ENCODE measurements at regions not wholly inside any gene's neighbourhood (a gene's known extent, or its start where the extent isn't known, plus 50 kb on each side); places are given as distances from the start of the nearest gene placed in this dataset.

DNA sequence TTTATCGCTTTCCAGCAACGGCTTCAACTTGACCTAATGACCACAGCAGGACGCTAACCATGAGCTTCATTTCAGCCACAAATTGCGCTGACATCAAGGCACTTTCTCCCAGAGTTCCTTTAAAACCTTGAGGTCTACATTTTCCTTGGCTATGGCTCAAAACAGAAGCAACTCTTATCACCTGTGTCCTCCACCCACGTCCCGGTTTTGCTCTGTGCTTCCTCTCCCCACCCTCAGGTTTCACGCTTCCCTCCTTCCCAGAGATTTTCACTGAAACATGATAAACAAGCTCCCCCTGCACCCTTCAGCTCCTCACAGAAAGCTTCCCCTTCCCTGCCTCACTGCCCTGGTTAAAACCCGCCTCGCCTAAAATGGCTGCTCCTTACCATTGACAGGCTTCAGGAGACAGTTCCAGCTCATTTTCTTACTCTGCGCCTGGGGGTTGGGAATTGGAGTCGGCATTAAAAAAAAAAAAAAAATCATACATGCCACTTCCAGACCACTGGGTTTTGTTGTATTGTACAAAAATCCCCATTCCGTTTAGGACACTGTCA, 229.5 kb downstream of the UBE3D start:
- ChIA-PET POLR2A (no interaction called here), CTCF (no interaction called here)
- intact Hi-C loops (cut with micrococcal nuclease), result no loop called here
- Mint-ChIP-seq H3K9me3 (ENCODE audit: unreplicated experiment) (peaks cover 7% of the 10 kb centered on the region), H3K27ac (ENCODE audit: low read depth, unreplicated experiment) (no peak overlapping the region), H3K27me3 (ENCODE audit: insufficient read depth, unreplicated experiment) (no peaks in the 10 kb centered on the region), H3K4me1 (ENCODE audit: insufficient read depth, unreplicated experiment) (no peaks in the 10 kb centered on the region), H3K36me3 (ENCODE audit: insufficient read depth, unreplicated experiment) (no peaks in the 10 kb centered on the region), H3K4me3 (ENCODE audit: unreplicated experiment) (no peak overlapping the region)
- TF ChIP-seq, protein P1, sequence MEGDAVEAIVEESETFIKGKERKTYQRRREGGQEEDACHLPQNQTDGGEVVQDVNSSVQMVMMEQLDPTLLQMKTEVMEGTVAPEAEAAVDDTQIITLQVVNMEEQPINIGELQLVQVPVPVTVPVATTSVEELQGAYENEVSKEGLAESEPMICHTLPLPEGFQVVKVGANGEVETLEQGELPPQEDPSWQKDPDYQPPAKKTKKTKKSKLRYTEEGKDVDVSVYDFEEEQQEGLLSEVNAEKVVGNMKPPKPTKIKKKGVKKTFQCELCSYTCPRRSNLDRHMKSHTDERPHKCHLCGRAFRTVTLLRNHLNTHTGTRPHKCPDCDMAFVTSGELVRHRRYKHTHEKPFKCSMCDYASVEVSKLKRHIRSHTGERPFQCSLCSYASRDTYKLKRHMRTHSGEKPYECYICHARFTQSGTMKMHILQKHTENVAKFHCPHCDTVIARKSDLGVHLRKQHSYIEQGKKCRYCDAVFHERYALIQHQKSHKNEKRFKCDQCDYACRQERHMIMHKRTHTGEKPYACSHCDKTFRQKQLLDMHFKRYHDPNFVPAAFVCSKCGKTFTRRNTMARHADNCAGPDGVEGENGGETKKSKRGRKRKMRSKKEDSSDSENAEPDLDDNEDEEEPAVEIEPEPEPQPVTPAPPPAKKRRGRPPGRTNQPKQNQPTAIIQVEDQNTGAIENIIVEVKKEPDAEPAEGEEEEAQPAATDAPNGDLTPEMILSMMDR (IDR thresholded peaks at IDR 0.05; ENCODE audit: unreplicated experiment), result no peak
- DNase-seq (ENCODE audit: unreplicated experiment), result no peak
- BruUV-seq (replicated peaks), result no TSS peak

DNA sequence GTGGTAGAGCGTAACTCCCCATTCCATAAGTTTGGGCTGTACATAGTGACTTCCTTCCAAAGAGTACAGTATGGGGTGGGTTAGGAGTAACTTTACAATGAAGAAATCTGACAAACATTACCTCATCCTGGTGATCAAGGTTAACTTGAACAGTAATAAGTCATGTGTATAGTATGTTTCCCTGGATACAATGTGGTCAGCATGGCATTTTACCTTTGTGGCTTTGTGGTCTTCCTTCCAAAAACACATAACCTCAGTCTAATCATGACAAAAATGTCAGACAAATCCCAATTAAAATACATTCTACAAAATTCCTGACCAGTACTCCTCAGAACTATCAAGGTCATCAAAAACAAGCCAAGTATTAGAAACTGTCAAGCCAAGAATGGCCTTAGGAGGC, 225.1 kb downstream of the UBE3D start:
- no TSS peak for BruUV-seq (replicated peaks)
- H3K27me3 Mint-ChIP-seq (ENCODE audit: insufficient read depth, unreplicated experiment), result no peaks in the 10 kb centered on the region
- H3K36me3 Mint-ChIP-seq (ENCODE audit: insufficient read depth, unreplicated experiment), result no peaks in the 10 kb centered on the region
- intact Hi-C loops (cut with micrococcal nuclease), result no loop called here
- no peak overlapping the region for H3K27ac Mint-ChIP-seq (ENCODE audit: low read depth, unreplicated experiment)
- H3K4me3 Mint-ChIP-seq (ENCODE audit: unreplicated experiment), result no peak overlapping the region
- ChIA-PET POLR2A (no interaction called here), CTCF (interaction anchor here (0.7 kb wide), 1 partner anchor 215 kb away, joined by 3 read pairs; no protein-coding TSS in a partner anchor)
- no peaks in the 10 kb centered on the region for H3K4me1 Mint-ChIP-seq (ENCODE audit: insufficient read depth, unreplicated experiment)
- peaks cover 7% of the 10 kb centered on the region for H3K9me3 Mint-ChIP-seq (ENCODE audit: unreplicated experiment)
- TF ChIP-seq, protein P1 (IDR thresholded peaks at IDR 0.05; ENCODE audit: unreplicated experiment), result no peak
- DNase-seq (ENCODE audit: unreplicated experiment), result no peak

DNA sequence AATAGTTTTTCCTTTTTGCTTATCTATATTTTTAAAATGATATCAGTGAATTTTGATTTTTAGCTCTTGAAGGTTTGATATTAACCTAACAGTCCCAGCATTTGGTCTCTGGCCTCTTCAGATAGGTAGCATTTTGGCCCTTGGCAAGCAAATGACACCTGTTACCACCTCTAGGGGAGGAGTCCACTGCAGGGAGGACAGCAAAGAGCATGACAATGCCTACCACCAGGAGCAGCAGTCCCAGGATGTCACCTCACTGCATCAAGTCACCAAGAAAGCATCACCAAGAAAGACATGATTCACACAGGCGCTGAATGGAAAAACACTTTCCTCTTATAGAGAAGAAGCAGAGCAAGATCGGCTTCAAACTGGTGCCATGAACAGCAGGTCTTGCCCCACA, 224.3 kb downstream of the UBE3D start:
- Mint-ChIP-seq H3K4me1 (ENCODE audit: insufficient read depth, unreplicated experiment) (no peaks in the 10 kb centered on the region), H3K36me3 (ENCODE audit: insufficient read depth, unreplicated experiment) (no peaks in the 10 kb centered on the region), H3K9me3 (ENCODE audit: unreplicated experiment) (peaks cover 7% of the 10 kb centered on the region), H3K4me3 (ENCODE audit: unreplicated experiment) (no peak overlapping the region), H3K27me3 (ENCODE audit: insufficient read depth, unreplicated experiment) (no peaks in the 10 kb centered on the region), H3K27ac (ENCODE audit: low read depth, unreplicated experiment) (no peak overlapping the region)
- TF ChIP-seq, protein P1 (IDR thresholded peaks at IDR 0.05; ENCODE audit: unreplicated experiment), result no peak
- CTCF ChIA-PET, result no interaction called here
- DNase-seq (ENCODE audit: unreplicated experiment), result no peak
- intact Hi-C loops (cut with micrococcal nuclease), result no loop called here
- POLR2A ChIA-PET, result no interaction called here
- no TSS peak for BruUV-seq (replicated peaks)
